Calu3 (cell line): ENCODE measurements at regions not wholly inside any gene's neighbourhood (a gene's known extent, or its start where the extent isn't known, plus 50 kb on each side); places are given as distances from the start of the nearest gene placed in this dataset.
"Not testable (repeated sequence)": the region's sequence is repeated elsewhere in the genome, so short reads cannot be mapped to it uniquely, and the experiment has no call there.

ENCODE experiments used
- BruUV-seq: library from RNA; stranded (reverse); fragments of 400-500 nt; replicated peaks from 2 replicates; lab custom pipeline; 2021; lab: Mats Ljungman, UMichigan
- CTCF ChIA-PET: fragments of 300-600 bp; sonication (Branson Sonifier 250); formaldehyde crosslinking; loops from one replicate; lab custom pipeline; 2022; ENCODE audit warnings: antibody characterized with exemption; lab: Charles Lee
- DNase-seq: peaks from one replicate; pipeline ENCODE4 v3.0.0; 2022
- H3K27ac Mint-ChIP-seq: one replicate; pipeline ENCODE4 v1.8.0; 2022; ENCODE audit warnings: mixed read lengths; ENCODE audit not compliant: unreplicated experiment
- H3K27me3 Mint-ChIP-seq: one replicate; pipeline ENCODE4 v1.8.0; 2022; ENCODE audit warnings: mixed read lengths; ENCODE audit not compliant: unreplicated experiment
- H3K36me3 Mint-ChIP-seq: one replicate; pipeline ENCODE4 v1.8.0; 2022; ENCODE audit warnings: mild to moderate bottlenecking, moderate library complexity, mixed read lengths; ENCODE audit not compliant: insufficient read depth, unreplicated experiment
- H3K4me1 Mint-ChIP-seq: one replicate; pipeline ENCODE4 v1.8.0; 2022; ENCODE audit warnings: mild to moderate bottlenecking, low read depth, mixed read lengths; ENCODE audit not compliant: unreplicated experiment
- H3K4me3 Mint-ChIP-seq: one replicate; pipeline ENCODE4 v1.8.0; 2022; ENCODE audit warnings: mild to moderate bottlenecking, low read depth, moderate library complexity, mixed read lengths; ENCODE audit not compliant: unreplicated experiment
- H3K9me3 Mint-ChIP-seq: one replicate; pipeline ENCODE4 v1.8.0; 2022; ENCODE audit warnings: low read depth, mixed read lengths; ENCODE audit not compliant: unreplicated experiment
- CTCF ChIP-seq: fragments of 200-600 bp; IDR thresholded peaks from one replicate; pipeline ENCODE4 v1.8.0; 2022; ENCODE audit warnings: antibody characterized with exemption; ENCODE audit not compliant: unreplicated experiment
- intact Hi-C: fragments of 100-400 bp; cut with micrococcal nuclease; formaldehyde crosslinking; loops from one replicate; pipeline ENCODE4 v1.10.0; 2022; ENCODE audit not compliant: unreplicated experiment

GRCh38 chr12:41652981-41653380 lies 464.9 kb downstream of the PDZRN4 start:
- H3K9me3 Mint-ChIP-seq, result no peaks in the 10 kb centered on the region
- peaks cover 8% of the 10 kb centered on the region for H3K4me1 Mint-ChIP-seq
- no peak overlapping the region for H3K27ac Mint-ChIP-seq
- BruUV-seq, result no TSS peak
- CTCF ChIA-PET, result no interaction called here
- intact Hi-C loops, result no loop called here
- no peak overlapping the region for H3K4me3 Mint-ChIP-seq
- no peak for TF ChIP-seq CTCF
- no peaks in the 10 kb centered on the region for H3K27me3 Mint-ChIP-seq
- DNase-seq, result no peak
- no peaks in the 10 kb centered on the region for H3K36me3 Mint-ChIP-seq

GRCh38 chr12:41645624-41646023 lies 457.5 kb downstream of the PDZRN4 start:
- DNase-seq, result no peak
- H3K4me3 Mint-ChIP-seq, result no peak overlapping the region
- no peaks in the 10 kb centered on the region for H3K27me3 Mint-ChIP-seq
- intact Hi-C loops, result no loop called here
- H3K36me3 Mint-ChIP-seq, result no peaks in the 10 kb centered on the region
- no peak overlapping the region for H3K27ac Mint-ChIP-seq
- H3K9me3 Mint-ChIP-seq, result no peaks in the 10 kb centered on the region
- BruUV-seq, result no TSS peak
- CTCF ChIA-PET, result no interaction called here
- H3K4me1 Mint-ChIP-seq, result no peaks in the 10 kb centered on the region
- no peak for TF ChIP-seq CTCF

GRCh38 chr12:41642808-41643207 lies 454.7 kb downstream of the PDZRN4 start:
- CTCF ChIA-PET, H3K9me3 Mint-ChIP-seq, H3K27ac Mint-ChIP-seq, BruUV-seq, H3K4me3 Mint-ChIP-seq, DNase-seq, H3K36me3 Mint-ChIP-seq, H3K4me1 Mint-ChIP-seq, intact Hi-C loops, H3K27me3 Mint-ChIP-seq: not testable (repeated sequence)

- no TSS peak for BruUV-seq
- Mint-ChIP-seq H3K36me3 (no peaks in the 10 kb centered on the region), H3K4me3 (no peak overlapping the region), H3K9me3 (no peaks in the 10 kb centered on the region), H3K4me1 (no peaks in the 10 kb centered on the region), H3K27ac (no peak overlapping the region), H3K27me3 (no peaks in the 10 kb centered on the region)
- no peak for TF ChIP-seq CTCF
- no peak for DNase-seq
- CTCF ChIA-PET, result no interaction called here
- intact Hi-C loops, result no loop called here
Observed at GRCh38 chr12:41636653-41637052, 448.5 kb downstream of the PDZRN4 start.

- CTCF ChIA-PET, result no interaction called here
- no peaks in the 10 kb centered on the region for H3K27me3 Mint-ChIP-seq
- TF ChIP-seq CTCF, result no peak
- intact Hi-C loops, result no loop called here
- H3K4me3 Mint-ChIP-seq, result no peak overlapping the region
- H3K36me3 Mint-ChIP-seq, result no peaks in the 10 kb centered on the region
- peaks cover 2% of the 10 kb centered on the region for H3K9me3 Mint-ChIP-seq
- H3K4me1 Mint-ChIP-seq, result no peaks in the 10 kb centered on the region
- no peak overlapping the region for H3K27ac Mint-ChIP-seq
- no peak for DNase-seq
- BruUV-seq, result no TSS peak
Observed at GRCh38 chr12:41635626-41636364, 447.7 kb downstream of the PDZRN4 start.
